MCF 10A (cell line): ENCODE measurements at regions not wholly inside any gene's neighbourhood (a gene's known extent, or its start where the extent isn't known, plus 50 kb on each side); places are given as distances from the start of the nearest gene placed in this dataset.
"Not testable (repeated sequence)": the region's sequence is repeated elsewhere in the genome, so short reads cannot be mapped to it uniquely, and the experiment has no call there.

ENCODE experiments used
- BruUV-seq: library from RNA; stranded (reverse); fragments of 400-500 nt; replicated peaks from 2 replicates; lab custom pipeline; 2021; lab: Mats Ljungman, UMichigan
- CTCF ChIA-PET: fragments of 300-600 bp; sonication (Branson Sonifier 250); formaldehyde crosslinking; extraction: SDS; loops from one replicate; lab custom pipeline; 2021; ENCODE audit warnings: antibody characterized with exemption, inconsistent platforms; lab: Yijun Ruan, JAX
- POLR2A ChIA-PET: fragments of 300-600, 350-650 bp; sonication (Branson Sonifier 250); formaldehyde crosslinking; extraction: SDS; loops from one replicate; lab custom pipeline; 2020; ENCODE audit warnings: antibody characterized with exemption, inconsistent platforms; lab: Yijun Ruan, JAX
- DNase-seq: peaks from one replicate; pipeline ENCODE4 v3.0.0-alpha.2; 2018; ENCODE audit not compliant: unreplicated experiment
- H3K27ac Mint-ChIP-seq: one replicate; pipeline ENCODE4 v1.8.0; 2022; ENCODE audit warnings: mild to moderate bottlenecking, low read depth, mixed read lengths; ENCODE audit not compliant: unreplicated experiment
- H3K27me3 Mint-ChIP-seq: one replicate; pipeline ENCODE4 v1.8.0; 2022; ENCODE audit warnings: mixed read lengths; ENCODE audit not compliant: insufficient read depth, unreplicated experiment
- H3K36me3 Mint-ChIP-seq: one replicate; pipeline ENCODE4 v1.8.0; 2022; ENCODE audit warnings: mild to moderate bottlenecking, moderate library complexity, mixed read lengths; ENCODE audit not compliant: insufficient read depth, unreplicated experiment
- H3K4me1 Mint-ChIP-seq: one replicate; pipeline ENCODE4 v1.8.0; 2022; ENCODE audit warnings: mixed read lengths; ENCODE audit not compliant: insufficient read depth, unreplicated experiment
- H3K4me3 Mint-ChIP-seq: one replicate; pipeline ENCODE4 v1.8.0; 2022; ENCODE audit warnings: mild to moderate bottlenecking, moderate library complexity, mixed read lengths; ENCODE audit not compliant: unreplicated experiment
- H3K9me3 Mint-ChIP-seq: one replicate; pipeline ENCODE4 v1.8.0; 2022; ENCODE audit warnings: mixed read lengths; ENCODE audit not compliant: unreplicated experiment
- intact Hi-C: fragments of 100-400 bp; cut with micrococcal nuclease; formaldehyde crosslinking; loops from 2 replicates; pipeline ENCODE4 v1.14.1; 2022
- TF ChIP-seq, protein P1 (sequence below): fragments of 200-600 bp; IDR thresholded peaks from one replicate; pipeline ENCODE4 v1.8.0; 2022; ENCODE audit warnings: antibody characterized with exemption, mild to moderate bottlenecking; ENCODE audit not compliant: unreplicated experiment

DNA sequence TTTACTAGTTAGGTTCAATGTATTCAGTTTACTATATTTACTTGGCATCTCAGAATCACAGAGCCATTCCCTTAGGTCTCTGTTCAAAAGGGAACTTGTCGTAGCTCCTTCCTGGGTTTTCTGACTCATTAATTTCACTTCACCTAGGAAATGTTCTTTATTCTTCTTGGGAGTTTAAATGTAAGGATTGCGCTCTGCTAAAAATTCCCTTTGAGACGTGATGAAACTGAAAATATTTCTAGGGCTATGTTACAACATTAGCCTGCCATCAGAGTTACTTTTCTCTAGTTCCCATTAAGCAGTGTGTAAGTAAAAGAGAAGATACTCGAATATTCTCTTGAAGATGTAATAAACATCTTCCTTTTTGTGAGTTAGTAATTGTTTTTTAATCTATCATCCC lies 209.5 kb downstream of the CASP12 start:
- intact Hi-C loops: no loop called here
- H3K27ac Mint-ChIP-seq: no peak overlapping the region
- TF ChIP-seq, protein P1, sequence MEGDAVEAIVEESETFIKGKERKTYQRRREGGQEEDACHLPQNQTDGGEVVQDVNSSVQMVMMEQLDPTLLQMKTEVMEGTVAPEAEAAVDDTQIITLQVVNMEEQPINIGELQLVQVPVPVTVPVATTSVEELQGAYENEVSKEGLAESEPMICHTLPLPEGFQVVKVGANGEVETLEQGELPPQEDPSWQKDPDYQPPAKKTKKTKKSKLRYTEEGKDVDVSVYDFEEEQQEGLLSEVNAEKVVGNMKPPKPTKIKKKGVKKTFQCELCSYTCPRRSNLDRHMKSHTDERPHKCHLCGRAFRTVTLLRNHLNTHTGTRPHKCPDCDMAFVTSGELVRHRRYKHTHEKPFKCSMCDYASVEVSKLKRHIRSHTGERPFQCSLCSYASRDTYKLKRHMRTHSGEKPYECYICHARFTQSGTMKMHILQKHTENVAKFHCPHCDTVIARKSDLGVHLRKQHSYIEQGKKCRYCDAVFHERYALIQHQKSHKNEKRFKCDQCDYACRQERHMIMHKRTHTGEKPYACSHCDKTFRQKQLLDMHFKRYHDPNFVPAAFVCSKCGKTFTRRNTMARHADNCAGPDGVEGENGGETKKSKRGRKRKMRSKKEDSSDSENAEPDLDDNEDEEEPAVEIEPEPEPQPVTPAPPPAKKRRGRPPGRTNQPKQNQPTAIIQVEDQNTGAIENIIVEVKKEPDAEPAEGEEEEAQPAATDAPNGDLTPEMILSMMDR: no peak
- no peaks in the 10 kb centered on the region for H3K36me3 Mint-ChIP-seq
- H3K27me3 Mint-ChIP-seq: no peaks in the 10 kb centered on the region
- POLR2A ChIA-PET: interaction anchor here (1.0 kb wide), 1 partner anchor 78 kb away, joined by 3 read pairs; no protein-coding TSS in a partner anchor
- peaks cover 7% of the 10 kb centered on the region for H3K9me3 Mint-ChIP-seq
- H3K4me1 Mint-ChIP-seq: peaks cover 6% of the 10 kb centered on the region
- no TSS peak for BruUV-seq
- no peak overlapping the region for H3K4me3 Mint-ChIP-seq
- DNase-seq: no peak
- CTCF ChIA-PET: no interaction called here

DNA sequence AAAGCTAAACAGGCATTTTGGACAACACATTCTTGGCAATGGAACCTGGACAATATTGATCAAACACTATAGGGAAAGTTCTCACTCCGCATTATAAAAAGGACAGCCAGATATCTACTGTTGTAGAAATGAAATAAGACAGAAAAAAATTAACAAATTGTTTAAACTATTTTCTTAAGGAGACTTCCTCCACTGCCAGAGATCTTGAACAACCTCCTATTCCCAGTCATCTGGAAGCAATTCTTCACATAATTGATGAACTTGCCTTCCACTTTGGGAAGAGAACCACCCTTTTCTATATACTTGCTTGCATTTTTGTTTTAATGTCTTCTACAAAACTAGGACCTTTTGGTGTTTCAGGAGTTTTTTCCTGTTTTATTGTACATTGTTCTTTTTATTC lies 216.1 kb downstream of the CASP12 start:
- Mint-ChIP-seq H3K36me3 (no peaks in the 10 kb centered on the region), H3K4me1 (peaks cover 5% of the 10 kb centered on the region), H3K9me3 (no peaks in the 10 kb centered on the region), H3K27ac (no peak overlapping the region), H3K4me3 (no peak overlapping the region), H3K27me3 (no peaks in the 10 kb centered on the region)
- TF ChIP-seq, protein P1: no peak
- ChIA-PET POLR2A (no interaction called here), CTCF (no interaction called here)
- BruUV-seq: no TSS peak
- no peak for DNase-seq
- intact Hi-C loops: no loop called here

DNA sequence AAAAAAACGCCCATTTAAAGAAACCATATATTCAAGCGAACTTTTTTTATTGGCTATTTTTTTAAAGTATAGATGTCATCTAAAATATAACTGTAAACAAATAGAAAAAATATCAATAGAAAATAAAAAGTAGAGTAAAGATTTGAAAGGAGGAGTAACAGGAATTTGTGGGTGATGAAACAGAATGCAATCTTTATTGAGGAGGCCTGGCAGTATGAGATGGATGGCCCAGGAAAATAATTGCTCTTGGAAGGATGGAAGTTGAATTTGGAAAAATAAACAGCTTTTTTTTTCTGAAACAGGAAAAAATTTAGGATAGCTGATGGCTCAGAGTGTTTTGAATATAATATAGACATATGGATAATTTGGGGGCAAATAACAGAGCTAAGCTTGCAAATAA lies 219.0 kb downstream of the CASP12 start:
- ChIA-PET POLR2A (no interaction called here), CTCF (no interaction called here)
- H3K4me3 Mint-ChIP-seq: no peak overlapping the region
- no peaks in the 10 kb centered on the region for H3K9me3 Mint-ChIP-seq
- TF ChIP-seq, protein P1: no peak
- no TSS peak for BruUV-seq
- DNase-seq: no peak
- no peaks in the 10 kb centered on the region for H3K36me3 Mint-ChIP-seq
- H3K27ac Mint-ChIP-seq: no peak overlapping the region
- no peaks in the 10 kb centered on the region for H3K27me3 Mint-ChIP-seq
- H3K4me1 Mint-ChIP-seq: peaks cover 5% of the 10 kb centered on the region
- intact Hi-C loops: no loop called here

DNA sequence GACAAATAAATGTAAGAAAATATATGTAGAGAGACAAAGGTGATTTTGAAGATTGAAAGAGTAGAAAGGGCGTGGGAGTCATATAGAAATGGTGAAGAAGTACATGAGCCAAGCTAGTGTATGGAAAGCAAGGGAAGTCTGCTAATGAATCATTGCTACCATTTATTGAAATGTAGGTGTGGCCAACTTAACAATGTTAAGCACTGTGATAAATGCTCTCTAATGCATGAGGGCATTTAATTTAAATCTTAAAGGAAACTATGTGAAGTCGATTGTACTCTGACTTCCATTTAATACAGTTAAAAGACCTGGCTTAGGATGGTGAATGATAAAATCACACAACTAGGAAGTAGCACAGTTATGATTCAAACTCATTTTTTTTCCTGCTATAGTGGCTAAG lies 219.9 kb downstream of the CASP12 start:
- ChIA-PET CTCF (no interaction called here), POLR2A (no interaction called here)
- intact Hi-C loops: no loop called here
- no peak overlapping the region for H3K27ac Mint-ChIP-seq
- TF ChIP-seq, protein P1: no peak
- BruUV-seq: no TSS peak
- no peaks in the 10 kb centered on the region for H3K36me3 Mint-ChIP-seq
- H3K4me1 Mint-ChIP-seq: peaks cover 5% of the 10 kb centered on the region
- no peak for DNase-seq
- H3K27me3 Mint-ChIP-seq: no peaks in the 10 kb centered on the region
- no peaks in the 10 kb centered on the region for H3K9me3 Mint-ChIP-seq
- H3K4me3 Mint-ChIP-seq: no peak overlapping the region

DNA sequence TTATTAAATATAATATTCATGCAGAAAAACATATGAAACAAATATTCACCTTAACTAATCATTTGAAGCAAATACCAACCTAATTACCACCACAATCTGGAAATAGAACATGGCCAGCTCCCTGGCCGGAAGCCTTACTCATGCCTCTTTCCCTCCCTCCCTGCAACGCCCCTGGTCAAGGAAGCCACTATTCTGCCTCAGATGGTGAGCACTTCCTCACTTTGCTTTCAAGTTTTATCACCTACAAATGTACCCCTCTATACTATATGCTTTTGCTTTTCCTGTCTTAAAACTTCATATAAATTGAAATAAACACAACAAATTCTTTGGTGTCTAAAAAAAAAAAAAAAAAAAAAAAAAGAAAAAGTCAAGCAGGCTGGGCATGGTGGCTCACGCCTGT lies 221.2 kb downstream of the CASP12 start:
- DNase-seq, intact Hi-C loops, H3K36me3 Mint-ChIP-seq, H3K9me3 Mint-ChIP-seq, H3K27me3 Mint-ChIP-seq, H3K4me1 Mint-ChIP-seq, H3K4me3 Mint-ChIP-seq, CTCF ChIA-PET, H3K27ac Mint-ChIP-seq, POLR2A ChIA-PET, BruUV-seq: not testable (repeated sequence)
